Stimulated activated CD8-positive, alpha-beta memory T cell treated with anti-CD3 and anti-CD28 coated beads, Interleukin-7, amount 100 ng/mL, for 24 hours (primary cell): ENCODE measurements at regions not wholly inside any gene's neighbourhood (a gene's known extent, or its start where the extent isn't known, plus 50 kb on each side); places are given as distances from the start of the nearest gene placed in this dataset.
"Not testable (repeated sequence)": the region's sequence is repeated elsewhere in the genome, so short reads cannot be mapped to it uniquely, and the experiment has no call there.

ENCODE experiments used
- DNase-seq: peaks from one replicate; pipeline ENCODE4 v3.0.0-alpha.2; 2020; ENCODE audit warnings: low read depth

DNA sequence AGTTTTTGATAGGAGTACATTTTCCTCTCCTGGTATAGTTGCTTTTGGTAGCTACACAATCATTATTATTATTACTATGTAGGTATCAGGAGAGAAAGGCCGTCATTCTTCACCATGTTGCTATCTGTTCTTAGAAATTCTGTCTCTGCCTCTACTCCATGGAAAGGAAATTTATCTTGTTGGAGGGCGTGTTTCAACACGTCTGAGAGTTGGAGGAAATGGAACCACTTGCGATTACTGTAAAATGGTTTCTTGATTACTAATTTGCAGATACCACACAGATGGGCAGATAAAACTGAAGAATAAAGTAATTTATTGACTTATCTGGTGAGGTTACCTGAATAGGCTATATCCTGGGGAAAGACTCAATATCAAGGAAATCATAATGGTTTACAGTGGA, 488.4 kb downstream of the NR2F2 start:
- no peak for DNase-seq

DNA sequence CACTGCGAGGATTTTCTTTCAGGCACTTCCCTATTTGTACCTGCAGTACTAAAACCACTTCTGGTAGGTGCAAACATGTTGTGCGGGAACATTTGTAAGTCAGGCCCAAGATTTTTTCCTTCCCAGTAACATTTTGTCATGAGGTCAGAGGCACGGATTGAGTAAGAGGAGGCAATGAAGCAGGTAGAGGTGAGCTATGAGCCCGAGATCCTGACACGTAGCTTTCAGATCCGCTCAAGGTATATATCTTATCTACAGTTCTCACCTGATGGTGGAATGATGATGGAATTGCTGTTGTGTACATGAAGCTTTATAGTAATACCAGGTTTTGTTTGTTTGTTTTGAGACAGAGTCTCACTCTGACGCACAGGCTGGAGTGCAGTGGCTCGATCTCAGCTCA, 497.5 kb downstream of the NR2F2 start:
- DNase-seq, result no peak

DNA sequence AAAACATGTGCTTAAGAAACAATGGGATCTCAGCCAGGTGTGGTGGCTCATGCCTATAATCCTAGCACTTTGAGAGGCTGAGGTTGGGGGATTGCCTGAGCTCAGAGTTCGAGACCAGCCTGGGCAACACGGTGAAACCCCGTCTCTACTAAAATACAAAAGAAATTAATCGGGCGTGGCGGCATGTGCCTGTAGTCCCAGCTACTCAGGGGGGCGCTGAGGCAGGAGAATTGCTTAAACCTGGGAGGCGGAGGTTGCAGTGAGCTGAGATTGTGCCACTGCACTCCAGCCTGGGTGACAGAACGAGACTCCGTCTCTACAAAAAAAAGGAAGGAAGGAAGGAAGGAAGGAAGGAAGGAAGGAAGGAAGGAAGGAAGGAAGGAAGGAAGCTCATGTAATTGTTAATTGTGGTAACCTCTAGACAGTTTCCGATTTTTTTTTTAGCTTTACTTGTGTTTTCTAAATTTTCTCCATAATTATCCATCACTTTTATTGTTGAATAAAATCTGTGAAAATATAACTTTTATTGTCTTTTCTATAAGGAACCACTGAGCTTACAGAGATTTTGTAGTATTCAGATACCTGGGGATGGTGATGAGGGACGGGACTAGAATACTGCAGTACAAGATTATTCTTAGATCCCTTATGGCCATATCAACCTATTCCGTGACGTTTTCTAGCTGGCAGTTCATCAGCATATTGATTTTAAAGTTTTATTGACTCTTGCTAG, 506.9 kb downstream of the NR2F2 start:
- DNase-seq, result no peak

DNA sequence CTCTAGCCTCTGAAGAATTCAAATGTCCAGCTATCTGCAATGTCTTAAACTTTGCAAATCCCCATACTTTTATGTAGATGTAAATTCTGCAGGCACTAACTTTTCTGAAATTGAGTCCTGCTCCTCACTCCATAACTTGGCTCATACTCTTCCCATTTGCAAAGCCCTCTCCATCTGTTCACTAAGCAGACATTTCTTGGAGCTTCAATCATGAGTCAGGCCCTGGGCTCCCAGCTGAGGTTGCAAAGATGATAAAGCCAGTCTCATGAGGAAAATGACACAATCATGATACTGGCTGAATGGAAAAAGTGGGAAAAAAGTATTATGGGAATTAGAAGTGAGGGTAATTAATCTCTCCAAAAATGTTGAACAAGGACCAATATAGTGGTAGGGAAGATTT, 507.6 kb downstream of the NR2F2 start:
- no peak for DNase-seq

DNA sequence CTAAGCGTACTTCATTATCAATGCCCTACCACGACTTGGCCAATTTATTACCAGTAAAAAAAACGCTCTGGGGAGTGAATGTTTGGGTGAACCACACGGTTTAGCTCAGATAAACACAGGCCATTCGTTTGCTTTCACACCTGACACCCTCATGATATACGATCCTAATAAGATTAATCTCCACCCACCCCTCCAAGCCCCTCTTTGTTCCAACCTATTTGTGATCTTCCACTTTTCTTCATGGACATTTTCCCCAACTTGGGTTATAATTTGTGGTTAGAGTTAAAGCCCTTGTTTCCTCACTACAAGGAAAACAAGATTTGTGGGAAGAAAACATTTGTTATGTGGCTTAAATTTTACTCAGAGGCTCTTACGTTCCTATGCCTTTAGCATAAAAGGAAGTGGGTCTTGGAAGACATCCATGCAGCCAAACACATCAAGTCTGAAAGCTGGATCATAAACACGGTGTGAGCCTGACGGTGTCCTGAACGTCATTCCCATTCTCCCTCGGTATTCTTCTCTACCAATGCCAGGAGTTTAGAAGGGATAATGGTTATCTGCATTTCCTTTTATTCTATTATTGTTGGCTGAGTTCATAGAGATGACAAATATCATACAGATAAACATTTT, 518.9 kb downstream of the NR2F2 start:
- no peak for DNase-seq

DNA sequence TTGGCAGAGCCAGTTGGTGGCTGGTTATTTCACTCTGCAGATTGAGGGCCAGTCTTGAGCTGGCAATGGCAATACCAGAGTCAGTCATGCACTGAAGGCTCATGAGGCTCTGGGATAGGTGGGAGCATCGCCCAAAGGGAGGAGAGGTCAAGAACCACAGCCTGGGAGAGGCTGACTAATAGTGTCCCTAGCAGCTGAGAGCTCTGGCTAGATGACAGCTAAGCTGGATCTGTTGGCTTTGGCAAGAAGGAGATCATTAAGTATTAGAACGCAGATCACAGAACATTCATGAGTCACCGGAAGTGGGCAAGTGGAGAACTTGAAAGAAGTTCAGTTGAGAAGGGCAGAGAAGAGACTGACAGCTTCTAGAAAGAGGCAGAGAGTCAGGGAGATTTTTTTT, 521.1 kb downstream of the NR2F2 start:
- no peak for DNase-seq

DNA sequence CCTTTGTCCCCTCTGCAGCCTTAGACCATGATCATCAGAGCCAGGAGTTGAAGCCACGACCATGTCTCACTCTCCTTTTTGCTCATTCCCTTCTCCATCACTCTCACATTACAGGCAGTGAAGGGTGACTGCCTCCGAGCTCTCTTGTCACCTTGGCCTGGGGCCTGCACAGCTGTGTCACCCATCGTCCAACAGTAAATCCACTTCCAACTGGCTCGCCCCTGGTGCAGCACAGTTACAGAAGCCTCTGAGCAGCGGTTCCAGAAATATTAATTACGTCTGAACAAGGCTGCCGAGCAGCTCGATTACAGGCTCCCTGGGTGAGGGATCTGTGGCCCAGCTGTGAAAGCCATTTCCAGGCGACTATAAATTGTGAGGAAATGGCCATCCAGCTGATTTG, 528.2 kb downstream of the NR2F2 start:
- DNase-seq, result no peak

DNA sequence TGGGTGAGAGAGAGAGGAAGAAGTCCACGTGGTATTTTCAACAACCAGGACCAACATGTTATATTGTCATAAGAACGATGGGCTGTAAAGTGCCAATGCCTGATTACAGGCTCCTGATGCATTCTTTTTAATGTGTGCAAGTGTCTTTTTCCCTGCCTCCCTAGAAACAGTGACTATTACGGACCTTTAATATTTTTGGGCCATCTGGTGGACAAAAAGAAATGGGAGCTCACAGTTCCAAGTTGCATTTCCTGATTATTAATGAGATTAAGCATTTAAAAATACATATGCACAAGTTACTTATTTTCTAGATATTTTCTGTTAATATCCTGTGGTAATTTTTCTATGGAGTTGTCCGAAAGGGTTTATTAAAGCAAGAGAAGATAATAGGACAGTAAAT, 530.2 kb downstream of the NR2F2 start:
- DNase-seq, result no peak

DNA sequence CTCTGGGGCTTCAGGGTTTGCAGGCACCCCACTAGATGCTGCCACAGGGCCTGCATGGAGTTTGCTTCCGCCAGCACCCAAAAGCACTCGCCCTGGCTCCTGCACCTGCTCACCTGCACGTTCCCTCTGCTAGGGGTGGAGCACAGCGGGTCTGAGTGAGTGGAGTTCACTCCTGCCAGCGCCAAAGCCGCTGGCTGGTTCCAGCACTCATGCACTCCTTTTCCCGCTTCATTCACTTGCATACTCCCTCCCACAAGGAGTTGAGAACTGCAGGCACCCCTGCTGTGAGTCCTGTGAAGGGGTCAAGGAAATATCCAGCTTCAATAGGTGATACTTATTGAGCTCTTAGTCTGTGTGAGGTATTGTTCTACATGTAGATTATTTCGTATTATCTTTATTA, 537.5 kb downstream of the NR2F2 start:
- DNase-seq, result no peak

DNA sequence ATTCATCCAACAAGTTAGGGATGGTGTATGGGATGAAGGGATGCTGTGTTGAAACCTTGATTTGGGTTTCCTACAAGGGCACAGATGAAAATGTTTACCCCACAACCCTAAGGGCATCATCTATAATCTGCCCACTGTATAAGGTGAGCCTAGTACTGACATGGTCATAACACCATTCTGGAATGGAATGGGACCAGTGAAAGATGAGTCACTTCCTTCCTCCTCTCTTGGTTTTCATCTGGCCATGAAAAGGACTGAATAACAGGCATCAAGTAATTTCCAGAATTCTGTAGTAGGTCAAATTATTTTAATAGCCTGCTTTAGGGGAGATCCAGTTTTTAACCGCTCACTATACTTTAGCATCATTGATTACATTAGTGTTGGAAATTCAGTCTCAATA, 538.6 kb downstream of the NR2F2 start:
- no peak for DNase-seq

DNA sequence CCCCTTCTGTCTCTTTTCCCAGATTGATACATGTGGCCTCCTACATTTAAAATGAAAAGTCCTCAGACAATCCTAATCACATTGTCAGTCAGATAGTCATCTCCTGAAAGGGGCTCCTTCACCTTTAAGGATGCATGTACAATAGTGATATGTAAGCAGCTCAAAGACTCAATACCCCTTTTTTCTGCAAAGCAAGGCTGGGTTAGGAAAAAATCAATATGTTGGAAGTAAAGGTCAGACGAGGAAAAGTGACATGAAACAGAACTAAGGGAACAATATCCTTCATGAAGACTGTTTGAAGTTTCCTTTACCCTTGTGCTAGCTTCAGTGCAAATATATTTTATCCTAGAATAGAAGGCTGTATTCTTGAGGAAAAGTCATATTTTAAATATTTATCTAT, 539.3 kb downstream of the NR2F2 start:
- no peak for DNase-seq

DNA sequence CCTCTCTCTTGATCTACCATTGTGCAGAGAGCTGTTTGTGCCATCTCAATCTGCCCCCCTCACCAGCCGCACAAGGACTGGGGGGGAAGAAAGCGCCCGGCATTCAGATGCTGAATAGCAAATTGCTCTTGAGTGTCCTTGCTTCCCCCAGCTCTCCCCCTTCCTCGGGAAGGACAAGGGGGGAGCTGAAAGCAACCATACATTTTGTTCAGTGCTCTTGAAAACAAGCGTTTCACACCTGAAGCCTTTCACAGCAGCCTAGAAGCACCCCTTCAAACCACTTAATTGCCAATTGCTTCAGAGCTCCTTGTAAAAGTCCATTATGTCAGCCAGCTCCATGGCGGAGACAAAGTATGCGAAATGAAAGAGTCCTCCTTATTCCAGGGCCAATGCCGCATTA, 540.1 kb downstream of the NR2F2 start:
- no peak for DNase-seq

DNA sequence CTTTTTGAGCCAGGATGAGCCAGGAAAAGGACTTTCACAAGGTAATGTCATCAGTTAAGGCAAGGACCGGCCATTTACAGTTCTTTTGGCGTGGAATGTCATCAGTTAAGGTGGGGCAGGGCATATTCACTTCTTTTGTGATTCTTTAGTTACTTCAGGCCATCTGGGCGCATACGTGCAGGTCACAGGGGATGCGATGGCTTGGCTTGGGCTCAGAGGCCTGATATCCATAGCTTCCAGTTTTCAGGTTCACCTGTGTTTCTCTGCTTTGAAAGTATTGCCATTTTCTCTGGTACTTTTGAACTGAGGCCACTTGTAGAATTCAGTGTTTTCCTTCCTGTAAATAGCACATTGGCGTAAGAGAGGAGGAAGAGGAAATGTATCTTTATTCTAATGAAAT, 546.9 kb downstream of the NR2F2 start:
- DNase-seq, result not testable (repeated sequence)

DNA sequence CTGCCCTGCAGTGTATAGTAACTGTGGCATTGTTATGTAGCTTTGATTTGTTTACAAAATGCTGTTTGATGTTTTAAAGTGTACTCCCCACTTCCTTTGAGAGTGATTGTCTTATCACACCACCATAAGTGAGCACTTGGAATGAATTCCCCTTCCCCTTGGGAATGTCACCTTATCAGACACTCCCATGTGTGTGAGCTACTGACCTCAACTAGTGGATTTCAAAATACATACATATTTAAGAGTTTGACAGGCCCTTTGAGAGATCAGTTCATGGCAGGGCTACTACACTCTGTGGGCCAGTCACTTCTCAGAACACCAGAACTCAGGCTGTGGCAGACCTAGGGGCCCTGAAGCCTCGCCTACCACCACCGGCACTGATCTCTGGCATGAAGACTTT, 547.6 kb downstream of the NR2F2 start:
- no peak for DNase-seq

DNA sequence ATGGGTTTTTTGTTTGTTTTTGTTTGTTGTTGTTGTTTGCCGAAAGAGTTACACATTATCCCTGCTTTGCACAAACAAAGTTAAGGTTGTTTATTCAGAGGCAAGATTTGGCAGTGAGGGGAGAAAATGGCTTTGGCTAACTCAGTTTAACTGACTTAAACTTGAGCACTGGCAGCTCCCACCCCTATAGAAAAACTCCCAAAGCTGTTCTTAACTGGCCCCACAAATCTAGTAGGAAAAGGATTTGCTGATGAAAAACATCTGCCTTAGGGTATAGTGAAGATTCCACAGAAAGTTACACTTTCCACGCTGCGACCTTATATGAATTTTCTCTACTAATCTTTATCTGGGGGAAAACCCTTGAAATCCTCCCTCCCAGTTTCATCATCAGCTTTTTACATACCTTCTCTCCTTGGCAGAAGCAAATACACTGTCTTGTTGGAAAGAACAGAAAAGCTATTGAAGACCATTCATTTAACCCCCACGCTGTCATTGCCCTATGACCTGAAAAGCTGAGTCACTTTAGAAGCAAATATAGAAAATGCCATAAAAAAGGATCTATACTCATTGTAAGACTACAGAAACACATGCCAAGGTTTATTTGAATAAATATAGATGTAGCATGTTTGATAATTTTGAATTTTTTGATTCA, 551.7 kb downstream of the NR2F2 start:
- no peak for DNase-seq

DNA sequence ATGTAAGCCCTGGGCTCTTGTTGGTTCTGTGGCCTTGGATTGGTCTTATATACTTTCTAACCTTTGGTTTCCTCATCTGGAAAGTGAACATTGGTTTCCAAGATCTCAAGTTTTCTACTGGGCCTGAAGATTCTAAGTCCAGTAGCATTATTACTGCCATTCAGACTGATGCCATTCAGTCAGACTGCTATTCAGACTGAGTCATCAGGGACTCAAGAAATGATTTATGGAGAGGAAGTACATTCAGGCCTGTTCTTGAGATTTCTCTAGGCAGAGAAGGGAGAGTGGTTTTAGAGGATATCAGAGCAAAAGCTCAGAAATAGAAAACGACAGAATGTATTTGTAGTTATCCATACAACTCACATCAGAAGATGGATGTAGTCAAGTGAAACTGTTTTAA, 557.2 kb downstream of the NR2F2 start:
- no peak for DNase-seq

DNA sequence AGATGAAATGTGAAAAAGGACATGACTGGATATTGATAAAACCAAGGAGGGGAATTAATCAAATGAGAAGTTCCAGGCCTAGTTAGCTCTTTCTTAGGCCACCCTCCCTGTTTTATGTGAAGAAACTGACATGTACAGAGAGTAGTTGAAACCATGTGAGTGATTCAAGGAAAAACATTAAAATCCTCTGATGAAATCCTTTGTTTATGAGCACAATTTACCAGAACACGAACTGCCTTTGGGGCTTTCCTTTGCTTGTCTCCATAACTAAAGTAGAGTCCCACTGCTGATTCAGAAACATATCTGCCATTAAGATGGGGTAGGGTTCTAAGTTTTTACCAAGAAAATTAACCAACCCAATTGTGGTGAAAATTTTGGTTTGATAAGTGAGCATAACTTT, 558.3 kb downstream of the NR2F2 start:
- DNase-seq, result no peak

DNA sequence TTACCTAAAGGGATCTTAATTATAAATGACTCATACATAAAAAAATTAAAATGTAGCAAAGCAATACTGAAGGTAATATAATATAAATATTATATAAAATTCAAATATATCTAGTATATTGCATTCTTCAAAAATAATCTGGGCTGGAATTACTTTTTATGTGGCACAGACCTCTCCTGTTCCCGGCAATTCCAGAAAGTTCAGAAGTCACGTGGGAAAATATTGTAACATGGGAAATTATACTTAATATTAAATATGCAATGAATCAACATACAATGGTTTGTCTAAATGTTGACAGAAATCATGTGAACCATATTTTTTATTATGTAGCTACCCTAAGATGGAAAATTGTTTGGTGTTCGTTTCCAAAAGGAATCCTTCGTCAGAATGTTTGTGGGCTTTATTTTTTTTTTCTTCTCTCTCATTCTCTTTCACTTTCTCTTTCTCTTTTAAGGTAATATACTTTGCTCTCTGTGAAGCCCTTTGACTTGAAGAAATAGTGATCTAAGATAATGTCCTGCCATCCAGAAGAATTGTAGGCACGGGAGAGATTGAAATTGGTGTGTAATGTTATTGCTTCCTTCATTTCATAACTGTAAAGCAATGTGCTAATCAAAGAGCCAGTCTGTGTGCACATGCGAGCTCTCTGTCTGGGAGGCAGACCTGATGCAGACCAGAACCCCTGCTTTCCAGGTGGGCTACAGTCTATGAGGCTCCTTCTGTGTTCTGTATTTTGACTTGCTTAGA, 559.4 kb downstream of the NR2F2 start:
- no peak for DNase-seq

DNA sequence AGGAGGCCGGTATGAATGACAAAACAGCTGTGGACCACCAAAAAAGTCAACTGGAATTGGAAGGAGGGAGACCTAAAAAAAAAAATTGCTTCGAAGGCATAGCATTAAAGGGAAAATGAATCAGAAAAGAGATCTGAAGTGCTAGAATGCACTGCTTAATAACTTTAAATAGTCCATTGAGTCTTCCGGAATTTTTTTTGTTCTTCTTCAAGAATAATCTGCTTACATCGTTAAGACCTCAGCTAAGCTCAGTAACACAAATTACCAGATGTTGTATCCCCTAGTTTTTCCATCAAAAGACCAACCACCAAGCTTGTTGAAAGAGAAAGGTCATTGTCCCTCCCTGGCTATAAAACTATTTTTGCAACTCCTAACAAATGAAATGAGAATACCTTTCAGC, 560.5 kb downstream of the NR2F2 start:
- no peak for DNase-seq

DNA sequence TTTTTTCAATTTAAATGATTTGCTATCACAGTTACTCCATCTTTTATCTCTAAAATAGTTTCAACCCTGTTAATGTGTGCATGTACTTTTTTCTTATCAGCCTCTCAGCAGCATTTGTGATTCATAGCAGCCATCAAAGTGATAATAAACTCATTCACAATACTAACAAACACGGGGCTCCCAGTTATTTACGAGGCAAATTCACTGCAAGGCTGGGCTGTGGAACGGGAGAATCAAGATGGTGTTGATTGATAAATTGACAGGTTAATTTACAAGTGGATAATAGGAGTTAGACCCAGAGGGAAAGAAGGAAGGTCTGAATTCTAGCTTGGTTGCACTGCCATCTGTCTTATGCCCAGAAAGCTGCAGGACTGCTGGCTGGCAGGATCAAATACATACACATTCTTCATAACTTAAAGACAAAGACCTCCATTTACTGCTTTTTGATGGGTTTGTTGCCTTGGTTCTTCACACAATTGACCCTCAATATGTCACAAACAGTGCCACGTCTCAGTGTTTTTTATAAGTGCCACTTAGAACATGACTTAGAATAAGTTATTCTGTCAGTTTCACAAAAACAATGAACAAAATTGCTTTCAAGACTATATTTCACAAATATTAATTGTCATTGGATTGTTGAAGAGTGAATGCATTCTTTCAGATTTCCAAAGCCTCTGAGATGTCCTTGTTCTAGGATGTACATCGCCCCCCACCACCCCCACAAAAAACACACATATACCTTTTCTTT, 562.8 kb downstream of the NR2F2 start:
- no peak for DNase-seq

DNA sequence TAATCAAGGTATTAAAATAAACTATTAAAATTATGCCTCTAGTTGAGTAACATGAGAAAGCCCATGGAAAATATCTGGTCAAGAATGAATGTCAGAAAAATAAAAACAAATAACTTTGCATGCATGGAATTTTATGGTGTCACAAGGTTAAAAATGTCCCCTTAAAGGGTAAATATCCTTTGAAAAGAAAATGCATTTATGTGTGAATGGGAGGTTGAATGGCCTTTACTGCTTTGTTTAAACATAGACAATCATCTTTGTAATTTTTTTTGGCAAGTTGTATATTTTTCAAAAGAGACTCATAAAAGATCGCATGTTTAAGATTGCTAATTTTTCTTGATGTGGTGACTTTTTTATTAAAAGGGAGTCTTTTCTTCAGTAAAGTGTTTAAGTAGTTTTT, 564.2 kb downstream of the NR2F2 start:
- DNase-seq, result no peak

DNA sequence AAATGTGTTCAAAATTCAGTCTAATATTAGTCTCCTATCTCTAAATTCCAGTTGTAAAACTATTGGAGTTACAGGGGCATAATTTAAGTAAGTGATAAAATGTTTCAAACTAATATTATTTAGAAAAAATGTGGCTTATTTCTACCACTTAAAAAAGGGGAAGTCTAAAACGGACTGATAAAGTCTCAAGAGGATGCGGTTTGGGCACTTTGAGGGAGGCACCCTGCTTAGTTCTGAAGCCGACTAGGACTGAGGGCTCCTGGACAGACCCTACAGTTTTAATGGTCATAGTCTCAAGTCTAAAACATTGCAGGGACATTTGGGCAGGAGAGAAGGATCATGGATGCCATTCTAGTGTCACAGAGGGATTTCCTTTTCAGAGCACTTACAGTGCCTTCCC, 566.3 kb downstream of the NR2F2 start:
- no peak for DNase-seq
